DOHH2 (cell line): ENCODE measurements at regions not wholly inside any gene's neighbourhood (a gene's known extent, or its start where the extent isn't known, plus 50 kb on each side); places are given as distances from the start of the nearest gene placed in this dataset.

Experiments used
- CTCF ChIP-seq: fragments of 200-600 bp; sonication (generic); IDR thresholded peaks from one replicate; pipeline ENCODE4 v1.5.1; 2014; ENCODE audit warnings: antibody characterized with exemption, mild to moderate bottlenecking, low read depth, low read length; ENCODE audit not compliant: poor library complexity, severe bottlenecking
- EZH2phosphoT487 ChIP-seq: fragments of 200-600 bp; sonication (generic); IDR thresholded peaks from 2 replicates; pipeline ENCODE4 v1.6.1; 2017; ENCODE audit warnings: borderline replicate concordance, mild to moderate bottlenecking, antibody characterized with exemption, low read length, moderate library complexity, mixed read lengths

GRCh38 chr9:84403288-84403687, 62.7 kb upstream of the SLC28A3 start:
- no peak for TF ChIP-seq CTCF
- TF ChIP-seq EZH2phosphoT487 = no peak
